ENCODE measurements at regions not wholly inside any gene's neighbourhood (a gene's known extent, or its start where the extent isn't known, plus 50 kb on each side); places are given as distances from the start of the nearest gene placed in this dataset.

GRCh38 chr18:22005191-22005841 lies 164.1 kb upstream of the GATA6 start:
- H3K4me1 ChIP-seq: no peaks in the 10 kb centered on the region
- WGBS, 5 donors: 69 to 84% (median 77%) methylated on average over 4 of the region's 4 CpGs
- TF ChIP-seq POLR2AphosphoS5 (IDR thresholded peaks at IDR 0.05) (no peak), POLR2A (IDR thresholded peaks at IDR 0.05) (no peak), CTCF (IDR thresholded peaks at IDR 0.05 in 8 of 11, conservative IDR thresholded peaks at IDR 0.05 in 3 of 11) (no peak)
- no peak for DNase-seq
- intact Hi-C loops (cut with DNase I; ENCODE audit: low total_unique reads): no loop called here
- H3K9me3 ChIP-seq: peaks cover 0 to 14% (median 10%) of the 10 kb centered on the region in 8 donors
- no peaks in the 10 kb centered on the region for H3K36me3 ChIP-seq
- no peak overlapping the region for H3K4me3 ChIP-seq
- H3K27ac ChIP-seq: no peak overlapping the region
- H3K27me3 ChIP-seq (replicated peaks in 1 of 7): no peaks in the 10 kb centered on the region

- intact Hi-C loops (cut with DNase I; ENCODE audit: low total_unique reads): no loop called here
- Histone ChIP-seq H3K27me3 (replicated peaks in 1 of 7) (no peaks in the 10 kb centered on the region), H3K9me3 (peaks cover 0 to 14% (median 10%) of the 10 kb centered on the region in 8 donors), H3K27ac (no peak overlapping the region), H3K4me3 (no peak overlapping the region), H3K4me1 (no peaks in the 10 kb centered on the region), H3K36me3 (no peaks in the 10 kb centered on the region)
- no peak for DNase-seq
- WGBS, 5 donors: 85 to 97% (median 94%) methylated on average over 2 of the region's 2 CpGs
- no peak for TF ChIP-seq POLR2A (IDR thresholded peaks at IDR 0.05)
- no peak for TF ChIP-seq POLR2AphosphoS5 (IDR thresholded peaks at IDR 0.05)
- TF ChIP-seq CTCF (IDR thresholded peaks at IDR 0.05 in 8 of 11, conservative IDR thresholded peaks at IDR 0.05 in 3 of 11): no peak
Measured at GRCh38 chr18:22006458-22006857, 162.9 kb upstream of the GATA6 start.

- Histone ChIP-seq H3K36me3 (no peaks in the 10 kb centered on the region), H3K27me3 (replicated peaks in 1 of 7) (no peaks in the 10 kb centered on the region), H3K4me1 (no peaks in the 10 kb centered on the region), H3K4me3 (no peak overlapping the region), H3K27ac (no peak overlapping the region), H3K9me3 (peaks cover 0 to 37% (median 27%) of the 10 kb centered on the region in 8 donors)
- no peak for TF ChIP-seq POLR2A (IDR thresholded peaks at IDR 0.05)
- no peak for TF ChIP-seq CTCF (IDR thresholded peaks at IDR 0.05 in 8 of 11, conservative IDR thresholded peaks at IDR 0.05 in 3 of 11)
- TF ChIP-seq POLR2AphosphoS5 (IDR thresholded peaks at IDR 0.05): no peak
- intact Hi-C loops (cut with DNase I; ENCODE audit: low total_unique reads): no loop called here
- DNase-seq: no peak
Measured at GRCh38 chr18:22009242-22009641, 160.1 kb upstream of the GATA6 start.

GRCh38 chr18:22013993-22014392 lies 155.4 kb upstream of the GATA6 start:
- 56 to 93% (median 83%) methylated on average over 1 of the region's 1 CpG for WGBS, 5 donors
- no peaks in the 10 kb centered on the region for H3K36me3 ChIP-seq
- peak overlapping the region in 2 of 8 donors; percentile 11 to 25 for H3K27ac ChIP-seq
- no peaks in the 10 kb centered on the region for H3K4me1 ChIP-seq
- H3K9me3 ChIP-seq: peaks cover 0 to 40% (median 25%) of the 10 kb centered on the region in 8 donors
- DNase-seq: no peak
- no peak overlapping the region for H3K4me3 ChIP-seq
- intact Hi-C loops (cut with DNase I; ENCODE audit: low total_unique reads): no loop called here
- TF ChIP-seq POLR2AphosphoS5 (IDR thresholded peaks at IDR 0.05) (no peak), POLR2A (IDR thresholded peaks at IDR 0.05) (no peak), CTCF (IDR thresholded peaks at IDR 0.05 in 8 of 11, conservative IDR thresholded peaks at IDR 0.05 in 3 of 11) (no peak)
- H3K27me3 ChIP-seq (replicated peaks in 1 of 7): no peaks in the 10 kb centered on the region
